NB4 (cell line): ENCODE measurements at regions not wholly inside any gene's neighbourhood (a gene's known extent, or its start where the extent isn't known, plus 50 kb on each side); places are given as distances from the start of the nearest gene placed in this dataset.

Source experiments
- CTCF ChIP-seq: IDR thresholded peaks from one replicate; pipeline ENCODE4 v1.5.1; 2012; ENCODE audit warnings: low read depth, low read length
- MYC ChIP-seq: IDR thresholded peaks from 2 replicates; pipeline ENCODE4 v1.6.1; 2011; ENCODE audit warnings: low read depth, low read length
- POLR2A ChIP-seq: IDR thresholded peaks from 2 replicates; pipeline ENCODE4 v1.6.1; 2011; ENCODE audit warnings: mild to moderate bottlenecking; ENCODE audit not compliant: insufficient read length; ENCODE audit errors: extremely low read depth
- TF ChIP-seq, protein P1 (sequence below): IDR thresholded peaks from 2 replicates; pipeline ENCODE4 v1.6.1; 2011; ENCODE audit warnings: low read depth, low read length

- TF ChIP-seq, protein P1, sequence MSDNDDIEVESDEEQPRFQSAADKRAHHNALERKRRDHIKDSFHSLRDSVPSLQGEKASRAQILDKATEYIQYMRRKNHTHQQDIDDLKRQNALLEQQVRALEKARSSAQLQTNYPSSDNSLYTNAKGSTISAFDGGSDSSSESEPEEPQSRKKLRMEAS = no peak
- TF ChIP-seq CTCF = no peak
- TF ChIP-seq POLR2A = no peak
- no peak for TF ChIP-seq MYC
Measured at GRCh38 chr5:144015961-144016360, 154.5 kb downstream of the YIPF5 start.
